GM21447 (cell line): ENCODE measurements at regions not wholly inside any gene's neighbourhood (a gene's known extent, or its start where the extent isn't known, plus 50 kb on each side); places are given as distances from the start of the nearest gene placed in this dataset.

Source experiments
- ATAC-seq: cut with Tn5 transposase; IDR thresholded peaks from one replicate; pipeline ENCODE4 v1.9.1; 2021; ENCODE audit not compliant: unreplicated experiment

- ATAC-seq, result no peak
Measured at GRCh38 chr10:78548369-78548768, 514.7 kb downstream of the RPS24 start.

GRCh38 chr10:78549140-78549935 lies 515.7 kb downstream of the RPS24 start:
- ATAC-seq, result no peak

- no peak for ATAC-seq
Measured at GRCh38 chr10:78550090-78550489, 516.4 kb downstream of the RPS24 start.

- ATAC-seq, result no peak
Measured at GRCh38 chr10:78550716-78551115, 517.1 kb downstream of the RPS24 start.

- no peak for ATAC-seq
Measured at GRCh38 chr10:78551184-78552005, 517.4 kb upstream of the ZMIZ1 start.

- no peak for ATAC-seq
Measured at GRCh38 chr10:78552261-78552811, 516.4 kb upstream of the ZMIZ1 start.

- ATAC-seq, result no peak
Measured at GRCh38 chr10:78553792-78554191, 515.0 kb upstream of the ZMIZ1 start.

GRCh38 chr10:78555128-78555527 lies 513.6 kb upstream of the ZMIZ1 start:
- no peak for ATAC-seq

GRCh38 chr10:78556705-78557432 lies 511.9 kb upstream of the ZMIZ1 start:
- no peak for ATAC-seq

- no peak for ATAC-seq
Measured at GRCh38 chr10:78557433-78557925, 511.3 kb upstream of the ZMIZ1 start.

- no peak for ATAC-seq
Measured at GRCh38 chr10:78559661-78560340, 509.0 kb upstream of the ZMIZ1 start.

- no peak for ATAC-seq
Measured at GRCh38 chr10:78560341-78560688, 508.5 kb upstream of the ZMIZ1 start.

GRCh38 chr10:78563314-78563713 lies 505.5 kb upstream of the ZMIZ1 start:
- no peak for ATAC-seq

- no peak for ATAC-seq
Measured at GRCh38 chr10:78565841-78566240, 502.9 kb upstream of the ZMIZ1 start.

GRCh38 chr10:78566284-78567111 lies 502.3 kb upstream of the ZMIZ1 start:
- ATAC-seq, result no peak

GRCh38 chr10:78567680-78568455 lies 500.9 kb upstream of the ZMIZ1 start:
- ATAC-seq, result no peak

- no peak for ATAC-seq
Measured at GRCh38 chr10:78568620-78569019, 500.1 kb upstream of the ZMIZ1 start.

- ATAC-seq, result no peak
Measured at GRCh38 chr10:78570633-78571235, 498.0 kb upstream of the ZMIZ1 start.

GRCh38 chr10:78571286-78571685 lies 497.5 kb upstream of the ZMIZ1 start:
- ATAC-seq, result no peak
